Nephron progenitor cell (in vitro differentiated cells): ENCODE measurements at regions not wholly inside any gene's neighbourhood (a gene's known extent, or its start where the extent isn't known, plus 50 kb on each side); places are given as distances from the start of the nearest gene placed in this dataset.
A peak's percentile ranks its signal among the peaks of the same experiment; 100 is the strongest.

Experiments used
- DNase-seq: peaks from one replicate; pipeline ENCODE4 v3.0.0; 2021
- H3K27ac Mint-ChIP-seq: 2 replicates; pipeline ENCODE4 v1.8.0; 2021; ENCODE audit warnings: mild to moderate bottlenecking, moderate library complexity, mixed read lengths
- H3K27me3 Mint-ChIP-seq: 2 replicates; pipeline ENCODE4 v1.8.0; 2021; ENCODE audit warnings: mild to moderate bottlenecking, low read depth, mixed read lengths; ENCODE audit not compliant: poor library complexity
- H3K36me3 Mint-ChIP-seq: 2 replicates; pipeline ENCODE4 v1.8.0; 2021; ENCODE audit warnings: low read depth, mixed read lengths
- H3K4me1 Mint-ChIP-seq: 2 replicates; pipeline ENCODE4 v1.8.0; 2021; ENCODE audit warnings: mixed read lengths
- H3K4me3 Mint-ChIP-seq: 2 replicates; pipeline ENCODE4 v1.8.0; 2021; ENCODE audit warnings: mild to moderate bottlenecking, moderate library complexity, mixed read lengths
- H3K9me3 Mint-ChIP-seq: 2 replicates; pipeline ENCODE4 v1.8.0; 2021; ENCODE audit warnings: mild to moderate bottlenecking, moderate library complexity, mixed read lengths
- CTCF ChIP-seq: fragments of 200-600 bp; sonication (generic); IDR thresholded peaks from 2 replicates; pipeline ENCODE4 v1.5.0; 2021; ENCODE audit warnings: antibody characterized with exemption

GRCh38 chr2:128502638-128503246, 184.1 kb upstream of the HS6ST1 start:
- DNase-seq, result no peak
- no peak overlapping the region for H3K27ac Mint-ChIP-seq
- H3K4me1 Mint-ChIP-seq, result peaks cover 66% of the 10 kb centered on the region
- H3K27me3 Mint-ChIP-seq, result peaks cover 26% of the 10 kb centered on the region
- H3K9me3 Mint-ChIP-seq, result no peaks in the 10 kb centered on the region
- no peak for TF ChIP-seq CTCF
- H3K36me3 Mint-ChIP-seq, result no peaks in the 10 kb centered on the region
- no peak overlapping the region for H3K4me3 Mint-ChIP-seq

- DNase-seq, result peak; percentile 32
- H3K36me3 Mint-ChIP-seq, result no peaks in the 10 kb centered on the region
- H3K9me3 Mint-ChIP-seq, result peaks cover under 1% of the 10 kb centered on the region
- H3K4me3 Mint-ChIP-seq, result no peak overlapping the region
- peaks cover 57% of the 10 kb centered on the region for H3K4me1 Mint-ChIP-seq
- H3K27me3 Mint-ChIP-seq, result peaks cover 27% of the 10 kb centered on the region
- no peak for TF ChIP-seq CTCF
- H3K27ac Mint-ChIP-seq, result no peak overlapping the region
These were observed 185.0 kb upstream of the HS6ST1 start for GRCh38 chr2:128503399-128504245.

GRCh38 chr2:128504246-128505149, 185.8 kb upstream of the HS6ST1 start:
- Mint-ChIP-seq H3K4me1 (peaks cover 49% of the 10 kb centered on the region), H3K27ac (no peak overlapping the region), H3K9me3 (peaks cover 4% of the 10 kb centered on the region), H3K27me3 (peaks cover 22% of the 10 kb centered on the region), H3K36me3 (no peaks in the 10 kb centered on the region), H3K4me3 (no peak overlapping the region)
- DNase-seq, result no peak
- TF ChIP-seq CTCF, result no peak

GRCh38 chr2:128505150-128505490, 186.5 kb upstream of the HS6ST1 start:
- no peak overlapping the region for H3K27ac Mint-ChIP-seq
- no peak for TF ChIP-seq CTCF

GRCh38 chr2:128505575-128506526, 187.2 kb upstream of the HS6ST1 start:
- H3K4me3 Mint-ChIP-seq, result no peak overlapping the region
- H3K9me3 Mint-ChIP-seq, result peaks cover 4% of the 10 kb centered on the region
- peaks cover 44% of the 10 kb centered on the region for H3K4me1 Mint-ChIP-seq
- H3K27me3 Mint-ChIP-seq, result peaks cover 16% of the 10 kb centered on the region
- DNase-seq, result no peak
- H3K27ac Mint-ChIP-seq, result no peak overlapping the region
- TF ChIP-seq CTCF, result no peak
- no peaks in the 10 kb centered on the region for H3K36me3 Mint-ChIP-seq

More at GRCh38 chr2:128505150-128505490, 186.5 kb upstream of the HS6ST1 start:
- Mint-ChIP-seq H3K27me3 (peaks cover 16% of the 10 kb centered on the region), H3K9me3 (peaks cover 4% of the 10 kb centered on the region), H3K36me3 (no peaks in the 10 kb centered on the region), H3K4me3 (no peak overlapping the region), H3K4me1 (peaks cover 44% of the 10 kb centered on the region)
- no peak for DNase-seq
